Erythroblast (primary cell): ENCODE measurements at regions not wholly inside any gene's neighbourhood (a gene's known extent, or its start where the extent isn't known, plus 50 kb on each side); places are given as distances from the start of the nearest gene placed in this dataset.

ENCODE experiments used
- GATA1 ChIP-seq: IDR thresholded peaks from 2 replicates; pipeline ENCODE4 v1.6.1; 2011; ENCODE audit warnings: low read depth, mild to moderate bottlenecking, control low read depth, low read length, moderate library complexity
- POLR2A ChIP-seq: IDR thresholded peaks from 2 replicates; pipeline ENCODE4 v1.6.1; 2011; ENCODE audit warnings: mild to moderate bottlenecking, low read length

- TF ChIP-seq POLR2A = no peak
- no peak for TF ChIP-seq GATA1
These were observed 844.0 kb upstream of the LRFN5 start for GRCh38 chr14:40762685-40763084.
